ENCODE measurements at regions not wholly inside any gene's neighbourhood (a gene's known extent, or its start where the extent isn't known, plus 50 kb on each side); places are given as distances from the start of the nearest gene placed in this dataset.

DNA sequence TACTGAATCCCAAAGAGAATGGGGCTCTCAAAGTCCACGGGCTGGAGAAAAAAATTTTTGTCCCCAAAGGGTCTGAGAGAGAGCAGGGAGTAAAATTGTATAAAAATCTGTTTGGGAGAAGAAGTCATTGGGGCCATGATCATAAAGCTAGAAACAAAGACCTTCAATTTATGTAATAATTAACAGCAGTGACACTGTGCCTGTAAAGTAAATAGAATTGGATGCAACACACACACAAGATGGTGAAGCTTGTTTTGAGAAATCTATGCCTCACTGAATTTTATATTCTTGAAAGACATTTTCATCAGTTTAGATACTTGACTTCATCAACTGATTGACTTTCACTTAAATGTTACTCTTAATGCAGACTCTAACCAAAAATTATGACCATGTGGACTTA, 600.5 kb upstream of the ADAMTS5 start:
- TF ChIP-seq, protein P1, sequence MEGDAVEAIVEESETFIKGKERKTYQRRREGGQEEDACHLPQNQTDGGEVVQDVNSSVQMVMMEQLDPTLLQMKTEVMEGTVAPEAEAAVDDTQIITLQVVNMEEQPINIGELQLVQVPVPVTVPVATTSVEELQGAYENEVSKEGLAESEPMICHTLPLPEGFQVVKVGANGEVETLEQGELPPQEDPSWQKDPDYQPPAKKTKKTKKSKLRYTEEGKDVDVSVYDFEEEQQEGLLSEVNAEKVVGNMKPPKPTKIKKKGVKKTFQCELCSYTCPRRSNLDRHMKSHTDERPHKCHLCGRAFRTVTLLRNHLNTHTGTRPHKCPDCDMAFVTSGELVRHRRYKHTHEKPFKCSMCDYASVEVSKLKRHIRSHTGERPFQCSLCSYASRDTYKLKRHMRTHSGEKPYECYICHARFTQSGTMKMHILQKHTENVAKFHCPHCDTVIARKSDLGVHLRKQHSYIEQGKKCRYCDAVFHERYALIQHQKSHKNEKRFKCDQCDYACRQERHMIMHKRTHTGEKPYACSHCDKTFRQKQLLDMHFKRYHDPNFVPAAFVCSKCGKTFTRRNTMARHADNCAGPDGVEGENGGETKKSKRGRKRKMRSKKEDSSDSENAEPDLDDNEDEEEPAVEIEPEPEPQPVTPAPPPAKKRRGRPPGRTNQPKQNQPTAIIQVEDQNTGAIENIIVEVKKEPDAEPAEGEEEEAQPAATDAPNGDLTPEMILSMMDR (conservative IDR thresholded peaks at IDR 0.05; ENCODE audit: low read length), result no peak
- TF ChIP-seq EZH2phosphoT487 (IDR thresholded peaks at IDR 0.05; ENCODE audit: borderline replicate concordance), result no peak

Measured in Loucy (cell line).